ENCODE measurements at regions not wholly inside any gene's neighbourhood (a gene's known extent, or its start where the extent isn't known, plus 50 kb on each side); places are given as distances from the start of the nearest gene placed in this dataset.

- Mint-ChIP-seq H3K27me3 (ENCODE audit: low read depth) (no peaks in the 10 kb centered on the region), H3K4me3 (no peak overlapping the region), H3K36me3 (ENCODE audit: insufficient read depth in 1 of 3, low read depth in 3 of 3) (no peaks in the 10 kb centered on the region), H3K9me3 (no peaks in the 10 kb centered on the region), H3K4me1 (peaks cover 6 to 11% of the 10 kb centered on the region in 2 experiments), H3K27ac (no peak overlapping the region)
- Histone ChIP-seq H3K56ac (ENCODE audit: insufficient read length, low read depth, low read length) (no peak overlapping the region), H3K79me1 (ENCODE audit: insufficient read depth, low read depth, low read length, poor library complexity, severe bottlenecking) (no peaks in the 10 kb centered on the region), H4K8ac (replicated peaks; ENCODE audit: insufficient read length, low read depth, low read length) (no peak overlapping the region), H3K9ac (ENCODE audit: extremely low read depth, insufficient read length, low read length) (no peak overlapping the region), H2BK15ac (ENCODE audit: low read depth, low read length) (no peak overlapping the region), H2BK5ac (ENCODE audit: insufficient read length, low read length) (no peak overlapping the region), H3K18ac (ENCODE audit: insufficient read length, low read depth, low read length) (no peak overlapping the region), H3K4me1 (ENCODE audit: insufficient read depth, low read length) (no peaks in the 10 kb centered on the region), H2AK5ac (ENCODE audit: insufficient read length, low read length) (no peak overlapping the region), H4K91ac (ENCODE audit: insufficient read length, low read depth, low read length) (no peak overlapping the region), H3T11ph (ENCODE audit: low read length) (no peak overlapping the region), H3K14ac (ENCODE audit: insufficient read depth, low read length) (no peak overlapping the region), H3K9me3 (ENCODE audit: control insufficient read depth, low read depth, low read length) (no peaks in the 10 kb centered on the region), H4K20me1 (ENCODE audit: control insufficient read depth, insufficient read depth, insufficient read length) (no peaks in the 10 kb centered on the region), H2BK120ac (ENCODE audit: low read depth, low read length, poor library complexity, severe bottlenecking) (no peak overlapping the region), H3K23ac (ENCODE audit: insufficient read length, low read depth, low read length) (no peak overlapping the region), H3K79me2 (ENCODE audit: insufficient read depth, low read length) (no peaks in the 10 kb centered on the region), H3K27ac (ENCODE audit: insufficient read length, low read depth, low read length) (no peak overlapping the region), H3K4me2 (ENCODE audit: insufficient read depth, insufficient read length, low read length) (no peak overlapping the region), H3K23me2 (ENCODE audit: insufficient read length, low read depth, low read length, poor library complexity, severe bottlenecking) (no peaks in the 10 kb centered on the region), H2AFZ (ENCODE audit: low read length) (no peak overlapping the region), H3K4ac (ENCODE audit: low read depth, low read length) (no peak overlapping the region), H2BK12ac (ENCODE audit: insufficient read length, low read depth, low read length) (no peak overlapping the region), H4K5ac (ENCODE audit: insufficient read length, low read depth, low read length) (no peak overlapping the region), H2BK20ac (ENCODE audit: low read depth, low read length, poor library complexity, severe bottlenecking) (no peak overlapping the region), H3K27me3 (ENCODE audit: insufficient read depth, low read length) (no peaks in the 10 kb centered on the region)
- WGBS (ENCODE audit: extremely low coverage, insufficient read length, low lambda C conversion rate): no CpG with 5 or more reads among the region's 5 CpGs
- no peak for TF ChIP-seq CTCF (conservative IDR thresholded peaks at IDR 0.05)
- no peak for DNase-seq
These were observed 56.4 kb upstream of the STARD13 start for GRCh38 chr13:33341861-33342452.
